ENCODE measurements at regions not wholly inside any gene's neighbourhood (a gene's known extent, or its start where the extent isn't known, plus 50 kb on each side); places are given as distances from the start of the nearest gene placed in this dataset.

DNA sequence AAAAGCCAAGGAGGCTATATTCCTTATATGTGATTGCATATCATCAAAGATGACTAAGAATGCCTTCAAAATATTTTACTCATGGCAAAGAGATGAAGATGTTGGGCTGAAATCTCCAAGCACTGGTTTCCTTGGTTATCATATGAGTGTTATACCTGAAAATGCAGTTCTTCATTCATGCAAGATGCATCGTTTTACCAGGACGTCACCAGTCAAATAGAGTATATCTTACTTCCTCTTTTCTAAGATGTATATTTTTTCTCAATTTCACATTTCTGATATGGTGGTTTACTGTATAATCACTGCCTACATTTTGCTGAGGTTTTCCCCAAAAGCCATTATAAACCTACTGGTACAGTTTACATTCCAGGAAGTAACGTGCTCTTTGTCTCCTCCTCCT is 1085.7 kb downstream of the NCAM2 start:
- TF ChIP-seq, protein P1, sequence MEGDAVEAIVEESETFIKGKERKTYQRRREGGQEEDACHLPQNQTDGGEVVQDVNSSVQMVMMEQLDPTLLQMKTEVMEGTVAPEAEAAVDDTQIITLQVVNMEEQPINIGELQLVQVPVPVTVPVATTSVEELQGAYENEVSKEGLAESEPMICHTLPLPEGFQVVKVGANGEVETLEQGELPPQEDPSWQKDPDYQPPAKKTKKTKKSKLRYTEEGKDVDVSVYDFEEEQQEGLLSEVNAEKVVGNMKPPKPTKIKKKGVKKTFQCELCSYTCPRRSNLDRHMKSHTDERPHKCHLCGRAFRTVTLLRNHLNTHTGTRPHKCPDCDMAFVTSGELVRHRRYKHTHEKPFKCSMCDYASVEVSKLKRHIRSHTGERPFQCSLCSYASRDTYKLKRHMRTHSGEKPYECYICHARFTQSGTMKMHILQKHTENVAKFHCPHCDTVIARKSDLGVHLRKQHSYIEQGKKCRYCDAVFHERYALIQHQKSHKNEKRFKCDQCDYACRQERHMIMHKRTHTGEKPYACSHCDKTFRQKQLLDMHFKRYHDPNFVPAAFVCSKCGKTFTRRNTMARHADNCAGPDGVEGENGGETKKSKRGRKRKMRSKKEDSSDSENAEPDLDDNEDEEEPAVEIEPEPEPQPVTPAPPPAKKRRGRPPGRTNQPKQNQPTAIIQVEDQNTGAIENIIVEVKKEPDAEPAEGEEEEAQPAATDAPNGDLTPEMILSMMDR (IDR thresholded peaks at IDR 0.05; ENCODE audit: extremely low read depth, insufficient read depth, missing control alignments) = no peak
- no peak for DNase-seq (ENCODE audit: low spot score)
- in situ Hi-C loops (cut with MboI; ENCODE audit: low pct_unique_long_range_greater_than_20kb, low sequenced_read_pairs, unreplicated experiment) = no loop called here

DNA sequence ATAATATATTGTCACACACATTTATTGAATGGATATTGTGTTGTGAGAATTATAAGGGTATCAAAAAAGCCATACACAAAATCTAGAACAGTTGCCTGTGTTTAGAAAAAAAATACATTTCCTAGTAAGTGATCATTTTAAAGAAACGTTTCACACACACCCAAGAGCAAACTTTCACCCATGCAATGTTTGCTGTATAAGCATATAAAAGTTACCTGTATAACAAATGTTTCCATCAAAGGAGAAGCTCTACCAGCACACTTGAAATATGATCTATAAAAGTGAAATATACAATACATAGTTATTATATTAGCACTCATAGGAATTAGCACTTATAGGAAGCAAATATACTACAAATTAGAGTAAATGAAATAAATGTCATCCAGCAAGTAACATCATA is 1098.1 kb downstream of the NCAM2 start:
- in situ Hi-C loops (cut with MboI; ENCODE audit: low pct_unique_long_range_greater_than_20kb, low sequenced_read_pairs, unreplicated experiment) = no loop called here
- TF ChIP-seq, protein P1 (IDR thresholded peaks at IDR 0.05; ENCODE audit: extremely low read depth, insufficient read depth, missing control alignments) = no peak
- no peak for DNase-seq (ENCODE audit: low spot score)

DNA sequence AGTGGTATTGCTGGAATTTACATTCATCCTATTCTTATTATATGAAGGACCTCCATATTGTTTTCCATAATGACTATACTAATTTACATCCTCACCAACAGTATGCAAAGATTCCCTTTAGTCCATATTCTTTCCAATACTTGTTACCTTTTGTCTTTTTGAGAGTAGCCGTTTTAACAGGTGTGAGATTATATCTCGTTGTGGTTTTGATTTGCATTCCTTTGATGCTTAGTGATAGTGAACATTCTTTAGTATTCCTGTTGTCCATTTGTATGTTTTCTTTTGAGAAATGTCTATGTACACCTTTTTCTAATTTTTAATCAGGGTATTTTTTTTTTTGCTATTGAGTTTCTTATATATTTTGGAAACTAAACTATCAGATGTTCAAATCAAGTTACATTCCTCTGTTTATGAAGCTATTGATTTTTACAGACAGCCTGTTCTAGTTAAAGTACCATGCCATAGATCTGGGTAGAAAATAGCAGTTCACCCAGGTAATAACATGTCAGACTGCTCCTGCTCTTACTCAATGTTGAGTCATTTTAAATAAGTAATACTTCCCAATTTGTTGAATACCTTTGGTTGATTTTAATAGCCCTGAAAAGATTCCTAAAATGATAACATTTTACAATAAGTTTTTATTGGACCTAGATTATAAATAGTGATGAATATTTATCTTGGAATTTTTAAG is 1108.7 kb downstream of the NCAM2 start:
- TF ChIP-seq, protein P1 (IDR thresholded peaks at IDR 0.05; ENCODE audit: extremely low read depth, insufficient read depth, missing control alignments) = no peak
- in situ Hi-C loops (cut with MboI; ENCODE audit: low pct_unique_long_range_greater_than_20kb, low sequenced_read_pairs, unreplicated experiment) = no loop called here
- no peak for DNase-seq (ENCODE audit: low spot score)

DNA sequence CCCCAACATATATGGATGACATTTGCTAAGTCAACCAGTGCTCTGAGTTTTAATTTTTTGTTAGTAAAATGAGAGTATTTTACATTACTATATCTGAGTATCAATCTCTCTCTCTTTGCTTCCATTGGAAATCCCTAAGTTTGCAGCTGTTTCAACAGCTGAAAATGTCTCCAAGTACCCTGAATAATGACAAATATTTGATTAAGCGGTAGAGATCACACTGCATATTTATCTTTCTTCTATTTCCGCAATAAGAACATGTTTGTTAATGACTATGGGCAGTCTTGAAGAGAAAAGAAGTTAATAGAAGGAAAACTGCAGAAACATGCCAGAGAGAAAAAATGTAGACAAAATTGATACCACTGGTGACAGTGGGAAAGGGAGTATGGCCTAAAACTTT is 1117.5 kb downstream of the NCAM2 start:
- in situ Hi-C loops (cut with MboI; ENCODE audit: low pct_unique_long_range_greater_than_20kb, low sequenced_read_pairs, unreplicated experiment) = no loop called here
- TF ChIP-seq, protein P1 (IDR thresholded peaks at IDR 0.05; ENCODE audit: extremely low read depth, insufficient read depth, missing control alignments) = no peak
- no peak for DNase-seq (ENCODE audit: low spot score)

DNA sequence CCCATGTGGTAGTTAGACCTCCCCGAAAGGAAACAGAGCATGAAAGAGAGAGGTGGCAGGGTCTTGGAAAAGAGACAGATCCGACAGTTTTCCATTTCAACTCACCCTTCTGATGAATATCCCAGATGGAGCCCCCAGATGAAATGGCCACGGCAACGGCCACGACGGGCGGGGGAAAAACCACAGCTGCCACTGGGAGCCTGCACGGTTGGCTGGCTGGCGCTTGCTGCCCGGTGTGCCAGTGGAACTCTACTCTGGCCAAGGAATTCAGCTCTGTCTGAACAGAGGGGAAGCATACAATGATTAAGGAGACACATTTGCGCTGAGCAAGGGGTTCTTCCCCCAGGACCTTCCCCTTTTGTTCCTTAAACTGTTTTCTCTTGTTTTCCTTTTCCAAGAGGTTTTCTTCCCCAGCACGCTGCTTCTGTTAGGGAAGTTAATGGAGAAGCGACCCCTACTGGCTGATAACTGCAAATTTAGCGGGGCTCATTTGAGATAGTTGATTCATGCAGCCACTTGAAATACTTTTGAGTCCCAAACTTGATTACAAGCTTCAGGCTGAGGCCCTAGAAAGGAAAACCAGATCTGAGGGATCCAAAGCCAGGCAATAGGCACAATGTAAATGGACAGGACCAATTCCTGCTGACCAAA is 1122.5 kb downstream of the NCAM2 start:
- in situ Hi-C loops (cut with MboI; ENCODE audit: low pct_unique_long_range_greater_than_20kb, low sequenced_read_pairs, unreplicated experiment) = no loop called here
- DNase-seq (ENCODE audit: low spot score) = no peak
- TF ChIP-seq, protein P1 (IDR thresholded peaks at IDR 0.05; ENCODE audit: extremely low read depth, insufficient read depth, missing control alignments) = no peak

DNA sequence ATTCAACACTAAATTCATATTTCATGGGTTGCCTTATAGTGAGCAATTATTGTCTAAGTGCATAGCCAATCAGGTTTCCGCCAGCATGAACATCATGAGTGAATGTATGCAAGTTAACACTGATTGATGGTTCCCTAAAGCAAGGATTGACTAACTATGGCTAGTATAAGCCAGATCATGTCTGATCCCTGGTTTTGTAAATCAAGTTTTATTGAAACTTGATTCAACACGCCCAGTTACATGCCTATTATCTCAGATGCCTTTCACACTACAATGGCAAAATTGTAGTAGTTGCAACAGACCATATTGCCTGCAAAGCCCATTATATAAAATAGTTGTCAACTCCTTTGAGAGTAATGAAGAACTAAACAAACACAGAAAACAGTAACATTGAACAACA is 1127.4 kb downstream of the NCAM2 start:
- in situ Hi-C loops (cut with MboI; ENCODE audit: low pct_unique_long_range_greater_than_20kb, low sequenced_read_pairs, unreplicated experiment) = no loop called here
- TF ChIP-seq, protein P1 (IDR thresholded peaks at IDR 0.05; ENCODE audit: extremely low read depth, insufficient read depth, missing control alignments) = no peak
- DNase-seq (ENCODE audit: low spot score) = no peak
